ENCODE measurements at regions not wholly inside any gene's neighbourhood (a gene's known extent, or its start where the extent isn't known, plus 50 kb on each side); places are given as distances from the start of the nearest gene placed in this dataset.

DNA sequence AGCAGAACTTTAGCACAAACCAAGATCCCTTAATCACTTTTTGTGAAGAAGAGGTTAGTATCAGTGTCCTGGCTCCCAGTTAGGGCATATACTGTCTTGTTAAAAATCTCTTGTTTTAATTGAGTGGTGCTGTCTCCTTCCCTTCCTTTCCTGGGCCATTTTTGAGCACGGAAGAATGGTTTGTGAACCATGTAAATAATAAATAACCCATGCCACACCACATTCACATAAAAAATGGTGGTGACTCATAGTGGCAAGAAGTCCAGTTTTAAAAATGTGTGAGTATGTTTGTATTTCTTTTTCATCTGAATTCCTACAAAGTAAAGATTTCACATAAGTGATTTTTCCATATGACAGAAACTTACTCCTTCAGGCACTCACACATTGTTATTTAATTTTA is 59.1 kb upstream of the SPRED1 start:
- TF ChIP-seq CTCF (IDR thresholded peaks at IDR 0.05) = no peak
- TF ChIP-seq EZH2 (IDR thresholded peaks at IDR 0.05; ENCODE audit: borderline replicate concordance, insufficient read depth, low read depth, low read length, poor library complexity, severe bottlenecking) = no peak
